Stimulated activated CD4-positive, alpha-beta T cell treated with anti-CD3 and anti-CD28 coated beads, Interleukin-15, amount 100 ng/mL, for 24 hours (primary cell): ENCODE measurements at regions not wholly inside any gene's neighbourhood (a gene's known extent, or its start where the extent isn't known, plus 50 kb on each side); places are given as distances from the start of the nearest gene placed in this dataset.

Source experiments
- DNase-seq: peaks from one replicate; pipeline ENCODE4 v3.0.0-alpha.2; 2020

- DNase-seq, result no peak
Measured at GRCh38 chr4:13248621-13249298, 235.4 kb downstream of the RAB28 start.

DNA sequence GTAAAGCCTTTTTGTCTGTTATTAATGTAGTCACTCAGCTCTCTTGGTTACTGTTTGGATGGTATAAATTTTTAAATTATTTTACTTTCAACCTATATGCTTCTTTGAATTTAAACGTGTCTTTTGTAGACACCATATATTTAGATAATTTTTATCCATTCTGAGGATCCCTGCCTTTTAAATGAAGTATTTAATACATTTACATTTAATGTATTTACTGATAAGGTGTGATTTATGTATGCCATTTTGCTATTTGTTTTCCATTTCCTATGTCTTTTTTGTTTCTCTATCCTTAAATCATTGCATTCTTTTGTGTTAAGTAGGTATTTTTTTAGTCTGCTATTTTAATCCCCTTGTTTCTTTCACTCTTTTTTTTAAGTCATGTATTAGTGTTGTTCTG lies 238.0 kb downstream of the RAB28 start:
- no peak for DNase-seq

GRCh38 chr4:13244444-13244843 lies 239.7 kb downstream of the RAB28 start:
- DNase-seq, result no peak

GRCh38 chr4:13243152-13243551 lies 241.0 kb downstream of the RAB28 start:
- no peak for DNase-seq

DNA sequence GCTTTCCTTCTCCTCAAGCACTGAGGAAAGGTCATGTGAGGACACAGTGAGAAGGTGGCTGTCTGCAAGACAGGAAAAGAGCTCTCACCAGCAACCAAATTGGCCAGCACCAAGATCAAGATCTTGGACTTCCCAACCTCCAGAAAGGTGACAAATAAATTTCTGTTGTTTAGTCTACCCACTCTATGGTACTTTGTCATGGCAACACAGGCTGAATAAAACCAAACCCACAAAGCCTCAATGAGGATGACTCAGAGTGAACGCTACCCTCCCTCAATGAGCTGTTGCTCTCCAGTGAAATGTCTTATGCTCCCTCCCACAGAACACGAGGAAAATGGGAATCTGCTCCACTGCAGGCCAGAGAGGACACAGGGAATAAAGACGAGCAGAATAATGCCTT lies 244.1 kb downstream of the RAB28 start:
- no peak for DNase-seq

GRCh38 chr4:13238936-13239335 lies 245.2 kb downstream of the RAB28 start:
- DNase-seq, result no peak

- no peak for DNase-seq
Measured at GRCh38 chr4:13236485-13236884, 247.7 kb downstream of the RAB28 start.

- DNase-seq, result no peak
Measured at GRCh38 chr4:13233755-13234154, 250.4 kb downstream of the RAB28 start.

DNA sequence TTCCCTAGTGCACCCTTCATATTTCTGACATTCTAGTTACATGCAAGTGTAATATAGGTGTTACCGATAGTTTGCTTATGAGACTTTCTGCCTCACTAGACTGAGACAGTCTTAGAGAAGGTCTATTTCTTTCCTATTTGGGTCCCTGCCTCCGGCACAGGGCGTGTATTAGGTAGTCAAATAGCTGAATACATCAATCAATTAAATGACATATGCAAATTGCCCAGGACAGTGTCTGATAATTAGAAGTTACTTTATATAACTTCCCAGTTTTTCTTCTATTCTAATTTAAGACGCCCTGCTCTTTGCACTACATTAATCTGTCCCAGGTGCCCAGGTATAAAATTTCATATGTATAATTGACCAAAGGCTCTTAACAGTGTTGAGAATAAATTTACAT lies 264.2 kb downstream of the RAB28 start:
- no peak for DNase-seq

- DNase-seq, result no peak
Measured at GRCh38 chr4:13218326-13218958, 265.7 kb downstream of the RAB28 start.

- DNase-seq, result no peak
Measured at GRCh38 chr4:13215560-13215959, 268.6 kb downstream of the RAB28 start.

DNA sequence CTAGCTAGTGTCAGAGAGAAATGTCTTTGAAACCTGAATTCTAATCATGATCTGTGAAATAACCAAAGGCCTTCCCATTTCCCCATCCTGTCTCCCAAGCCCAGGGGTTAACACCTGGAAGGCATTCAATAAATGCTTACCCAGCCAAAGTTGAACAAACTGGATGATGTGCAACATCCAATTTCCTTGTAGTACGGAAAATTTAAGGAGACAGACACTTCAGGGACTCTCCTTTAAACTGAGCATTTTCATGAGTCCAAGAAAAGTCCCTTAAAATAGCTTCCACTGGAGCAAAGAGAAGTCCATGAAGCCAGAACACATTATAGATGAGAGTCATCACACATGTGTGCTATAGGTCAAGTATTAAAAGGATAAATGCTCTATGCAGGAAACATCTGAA lies 271.2 kb downstream of the RAB28 start:
- no peak for DNase-seq

DNA sequence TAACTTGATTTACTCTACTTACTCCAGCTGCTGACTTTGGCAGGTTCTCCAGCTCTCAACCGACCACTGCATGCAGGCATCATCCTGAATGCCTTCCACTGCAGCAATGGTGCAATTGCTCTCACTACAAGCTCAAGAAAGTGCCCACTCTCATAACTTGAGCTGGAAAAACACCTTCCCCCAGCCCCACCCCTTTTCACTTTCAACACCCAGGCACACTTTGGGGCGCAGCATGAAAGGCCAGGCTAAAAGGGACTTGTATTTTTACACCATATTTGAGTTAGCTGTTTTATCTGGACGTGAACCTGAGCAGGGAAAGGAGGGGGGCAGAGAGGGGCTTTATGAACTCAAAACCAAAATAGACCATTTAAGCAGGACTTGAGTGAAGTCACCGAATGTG lies 274.5 kb downstream of the RAB28 start:
- no peak for DNase-seq

DNA sequence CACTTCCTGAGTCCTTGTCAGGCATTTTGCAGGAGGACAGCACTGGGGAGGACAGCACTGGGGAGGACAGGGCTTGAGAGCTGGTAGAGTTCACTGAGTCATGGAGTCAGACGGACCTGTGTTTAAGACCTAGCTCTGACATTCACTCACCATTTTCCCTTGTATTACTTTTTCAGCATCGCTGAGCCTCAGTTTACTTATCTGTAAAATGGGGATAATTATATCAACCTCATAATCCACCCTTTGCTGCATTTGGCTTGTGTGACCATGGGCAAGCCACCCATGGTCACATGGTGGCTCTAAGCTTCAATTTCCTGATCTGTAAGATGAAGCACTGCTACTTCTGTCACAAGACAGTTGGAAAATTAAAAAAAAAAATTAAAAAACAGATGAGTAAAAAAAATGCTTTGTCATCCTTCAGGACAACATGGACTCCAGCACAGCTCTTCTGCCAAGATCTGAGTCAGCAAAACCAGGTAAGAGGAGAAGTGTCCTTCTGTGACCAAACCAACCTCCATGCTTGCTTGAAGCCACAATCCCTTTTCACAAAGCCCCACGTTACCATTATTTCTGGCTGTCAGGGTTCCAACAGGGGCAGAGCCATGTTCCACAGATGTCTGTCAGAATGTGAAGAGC lies 275.5 kb downstream of the RAB28 start:
- no peak for DNase-seq

GRCh38 chr4:13207226-13207625 lies 276.9 kb downstream of the RAB28 start:
- no peak for DNase-seq

DNA sequence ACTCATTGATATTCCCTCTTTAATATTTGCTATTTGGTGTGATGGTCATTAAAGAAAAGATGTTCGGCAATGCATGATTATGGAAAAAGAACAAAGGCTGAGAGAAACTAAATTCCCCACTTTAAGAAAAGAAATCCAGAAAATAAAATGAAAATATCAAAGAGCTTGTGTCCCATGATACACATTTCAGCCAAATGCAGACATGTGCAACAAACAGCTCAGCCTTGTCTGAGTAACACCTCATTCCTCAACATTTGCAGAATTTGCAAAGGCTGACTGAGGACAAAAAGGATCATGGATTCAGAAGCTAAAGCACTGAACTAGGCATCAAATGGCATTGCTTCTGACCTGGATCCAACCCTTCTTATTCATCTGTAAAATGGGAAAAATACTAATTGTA lies 281.0 kb downstream of the RAB28 start:
- DNase-seq, result no peak

- no peak for DNase-seq
Measured at GRCh38 chr4:13202701-13203100, 281.4 kb downstream of the RAB28 start.

GRCh38 chr4:13201241-13201640 lies 282.9 kb downstream of the RAB28 start:
- no peak for DNase-seq

DNA sequence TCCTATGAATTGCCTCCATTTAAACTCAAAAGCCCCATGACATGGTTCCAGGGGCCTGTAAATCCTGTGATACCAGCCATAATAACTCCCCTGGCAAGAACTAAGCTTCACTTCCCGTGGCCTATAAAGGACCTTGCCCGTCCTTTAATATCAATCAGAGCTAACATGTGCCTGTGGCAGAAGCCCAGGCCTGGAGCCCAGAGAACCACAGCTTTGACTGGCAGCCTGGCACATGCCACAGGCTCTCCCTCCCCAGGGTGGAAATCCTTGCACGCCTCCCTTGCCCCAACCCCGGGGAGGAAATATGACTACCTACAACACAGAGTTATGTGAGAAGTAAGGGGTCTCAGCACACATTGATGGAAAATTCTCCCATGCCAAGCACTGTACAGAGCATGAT lies 287.4 kb downstream of the RAB28 start:
- DNase-seq, result no peak

DNA sequence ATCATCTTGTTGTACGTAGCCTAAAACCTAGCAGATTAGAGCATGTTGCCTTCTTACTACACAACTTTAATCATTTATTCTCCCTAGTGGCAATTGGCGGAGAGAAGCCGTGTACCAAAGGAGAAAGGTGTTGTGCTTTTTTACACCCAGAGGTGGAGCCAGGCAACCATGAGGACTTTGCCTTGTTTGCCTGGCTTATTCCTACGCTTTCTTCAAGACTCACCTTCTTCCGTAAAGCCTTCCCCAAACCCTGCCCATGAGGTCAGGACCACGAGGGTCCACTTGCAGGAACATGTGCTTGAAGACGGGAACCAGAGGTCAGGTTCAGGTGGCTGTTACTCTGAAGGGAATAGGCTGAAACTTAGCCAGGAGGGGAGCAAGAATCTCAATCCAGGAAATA lies 290.5 kb downstream of the RAB28 start:
- no peak for DNase-seq

GRCh38 chr4:13190093-13190721 lies 293.9 kb downstream of the RAB28 start:
- DNase-seq, result no peak

DNA sequence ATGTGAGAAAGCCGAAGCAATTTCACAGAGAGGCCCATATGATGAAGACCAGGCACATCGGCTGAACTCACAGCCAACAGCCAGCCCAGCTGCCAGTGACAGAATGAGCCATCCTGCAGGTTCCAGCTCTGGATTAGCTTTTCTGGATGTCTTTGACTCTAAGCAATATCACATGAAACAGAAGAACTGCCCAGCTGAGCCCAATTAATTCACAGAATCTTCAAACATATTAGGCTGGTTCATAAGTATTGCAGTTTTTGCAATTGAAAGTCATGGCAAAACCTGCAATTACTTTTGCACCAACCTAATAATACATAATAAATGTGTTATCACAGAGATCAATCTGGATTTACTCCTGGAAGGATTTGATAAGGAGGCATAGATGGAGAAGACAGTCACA lies 299.9 kb downstream of the RAB28 start:
- no peak for DNase-seq

- no peak for DNase-seq
Measured at GRCh38 chr4:13182133-13182532, 302.0 kb downstream of the RAB28 start.

DNA sequence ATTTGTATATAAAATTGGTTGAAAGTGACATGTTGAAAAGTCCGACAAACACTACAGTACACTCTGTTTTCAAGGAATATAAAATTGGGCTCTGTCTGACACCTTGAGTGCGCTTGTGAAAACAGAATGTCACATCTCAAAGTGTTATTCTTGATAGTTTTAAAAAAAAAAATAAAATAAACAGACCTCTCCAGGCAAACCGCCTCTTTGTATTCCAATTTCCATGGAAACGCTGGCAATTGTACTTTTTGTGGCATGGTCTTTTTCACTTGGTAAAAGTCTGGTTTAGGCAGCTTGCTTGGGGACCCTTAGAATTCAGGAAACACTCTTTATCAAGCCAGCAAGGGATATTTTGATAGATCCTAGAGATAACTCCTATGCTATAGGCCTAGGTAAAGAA lies 302.5 kb downstream of the RAB28 start:
- DNase-seq, result no peak
